A549 (cell line): ENCODE measurements at regions not wholly inside any gene's neighbourhood (a gene's known extent, or its start where the extent isn't known, plus 50 kb on each side); places are given as distances from the start of the nearest gene placed in this dataset.

Experiments
- EP300 ChIP-seq, 2 experiments: fragments of >200 bp; sonication (Bioruptor Twin); formaldehyde crosslinking; IDR thresholded peaks; 2 replicates in 1 of 2; 3 replicates in 1 of 2; pipeline ENCODE4 v1.6.1; 2016 to 2017
- ESRRA ChIP-seq: fragments of 150-350 bp; IDR thresholded peaks from 2 replicates; pipeline ENCODE4 v1.6.1; 2014; ENCODE audit warnings: mild to moderate bottlenecking, low read length, borderline replicate concordance
- FOXS1 ChIP-seq: fragments of 250-450 bp; sonication (Bioruptor Pico); IDR thresholded peaks from 2 replicates; pipeline ENCODE4 v1.5.0; 2020; ENCODE audit warnings: mild to moderate bottlenecking, moderate library complexity
- POLR2A ChIP-seq: IDR thresholded peaks from 2 replicates; pipeline ENCODE4 v1.6.1; 2012; ENCODE audit warnings: mild to moderate bottlenecking, low read length
- RCOR1 ChIP-seq: fragments of 150-350 bp; IDR thresholded peaks from 2 replicates; pipeline ENCODE4 v1.6.1; 2014; ENCODE audit warnings: antibody characterized with exemption, low read length, low read depth
- SMC3 ChIP-seq: fragments of >200 bp; sonication (Bioruptor Twin); formaldehyde crosslinking; IDR thresholded peaks from 3 replicates; pipeline ENCODE4 v1.6.1; 2018; ENCODE audit warnings: inconsistent platforms
- ZC3H11A ChIP-seq: fragments of 450-650 bp; IDR thresholded peaks from 2 replicates; pipeline ENCODE4 v1.6.1; 2014; ENCODE audit warnings: antibody characterized with exemption, mild to moderate bottlenecking
- ZFP36 ChIP-seq: fragments of 450-650 bp; IDR thresholded peaks from 2 replicates; pipeline ENCODE4 v1.6.1; 2014; ENCODE audit warnings: borderline replicate concordance; ENCODE audit not compliant: partially characterized antibody
- TF ChIP-seq, protein P1 (sequence below): IDR thresholded peaks from 2 replicates; pipeline ENCODE4 v1.6.1; 2012; ENCODE audit warnings: low read depth, borderline replicate concordance
- TF ChIP-seq, protein P2 (sequence below): fragments of >200 bp; sonication (Bioruptor Twin); formaldehyde crosslinking; IDR thresholded peaks from 3 replicates; pipeline ENCODE4 v1.5.1; 2016
- TF ChIP-seq, protein P3 (sequence below): fragments of >200 bp; sonication (Bioruptor Twin); formaldehyde crosslinking; IDR thresholded peaks from 2 replicates; pipeline ENCODE4 v1.6.1; 2016
- TF ChIP-seq, protein P4 (sequence below): fragments of 200-600 bp; sonication (generic); IDR thresholded peaks from 2 replicates; pipeline ENCODE4 v1.6.1; 2016; ENCODE audit warnings: antibody characterized with exemption, mild to moderate bottlenecking, moderate library complexity
- TF ChIP-seq, protein P5 (sequence below): IDR thresholded peaks from 2 replicates; pipeline ENCODE4 v1.6.1; 2012
- TF ChIP-seq, protein P6 (sequence below): fragments of 450-650 bp; IDR thresholded peaks from 2 replicates; pipeline ENCODE4 v1.6.1; 2014; ENCODE audit warnings: antibody characterized with exemption

DNA sequence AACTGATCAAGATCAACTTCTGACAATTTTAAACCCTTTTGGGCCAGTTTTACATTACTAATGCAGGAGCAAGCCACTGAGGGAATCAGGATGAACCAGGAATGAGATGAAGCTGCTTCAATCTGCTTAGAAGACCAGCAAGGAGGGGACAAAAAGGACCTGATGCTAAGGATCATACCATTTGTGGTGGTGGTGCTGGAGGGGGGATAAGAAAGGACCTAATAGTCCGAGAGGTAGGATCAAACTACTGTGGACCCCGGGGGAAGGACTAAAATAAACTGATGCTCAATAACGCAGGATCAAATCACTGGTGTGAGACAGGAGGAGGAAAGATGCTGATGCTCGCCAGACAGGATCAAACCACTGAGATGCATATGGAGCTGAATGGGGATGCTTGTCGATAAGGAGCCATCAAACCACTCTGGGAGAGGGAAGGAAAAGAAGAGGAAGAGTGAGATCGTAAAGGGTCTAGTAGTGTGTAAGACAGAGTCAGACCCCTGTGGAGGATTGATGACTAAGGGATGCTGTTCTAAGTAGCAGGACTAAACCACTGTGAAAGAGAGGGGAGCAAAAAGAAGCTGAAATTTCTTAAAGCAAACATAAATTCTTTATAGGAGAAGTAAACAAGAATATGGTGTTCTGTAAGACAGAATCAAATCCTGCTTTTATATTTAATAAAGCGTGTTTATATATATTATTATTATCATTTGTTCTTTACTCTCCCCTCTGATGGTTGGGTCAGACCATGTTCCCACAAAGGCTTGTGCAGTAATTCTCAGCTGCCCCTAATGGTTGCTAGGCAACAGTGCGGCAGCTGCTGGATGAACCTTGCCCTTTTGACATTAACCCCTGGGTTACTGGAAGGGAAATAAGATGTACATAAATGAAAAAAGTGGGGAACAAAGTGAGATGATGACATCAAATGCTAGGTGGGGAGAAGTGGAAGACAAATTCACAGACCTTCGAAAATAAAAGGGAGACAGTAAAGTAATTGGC, 432.5 kb upstream of the FGF16 start:
- TF ChIP-seq, protein P1, sequence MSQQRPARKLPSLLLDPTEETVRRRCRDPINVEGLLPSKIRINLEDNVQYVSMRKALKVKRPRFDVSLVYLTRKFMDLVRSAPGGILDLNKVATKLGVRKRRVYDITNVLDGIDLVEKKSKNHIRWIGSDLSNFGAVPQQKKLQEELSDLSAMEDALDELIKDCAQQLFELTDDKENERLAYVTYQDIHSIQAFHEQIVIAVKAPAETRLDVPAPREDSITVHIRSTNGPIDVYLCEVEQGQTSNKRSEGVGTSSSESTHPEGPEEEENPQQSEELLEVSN, result no peak
- TF ChIP-seq, protein P2, sequence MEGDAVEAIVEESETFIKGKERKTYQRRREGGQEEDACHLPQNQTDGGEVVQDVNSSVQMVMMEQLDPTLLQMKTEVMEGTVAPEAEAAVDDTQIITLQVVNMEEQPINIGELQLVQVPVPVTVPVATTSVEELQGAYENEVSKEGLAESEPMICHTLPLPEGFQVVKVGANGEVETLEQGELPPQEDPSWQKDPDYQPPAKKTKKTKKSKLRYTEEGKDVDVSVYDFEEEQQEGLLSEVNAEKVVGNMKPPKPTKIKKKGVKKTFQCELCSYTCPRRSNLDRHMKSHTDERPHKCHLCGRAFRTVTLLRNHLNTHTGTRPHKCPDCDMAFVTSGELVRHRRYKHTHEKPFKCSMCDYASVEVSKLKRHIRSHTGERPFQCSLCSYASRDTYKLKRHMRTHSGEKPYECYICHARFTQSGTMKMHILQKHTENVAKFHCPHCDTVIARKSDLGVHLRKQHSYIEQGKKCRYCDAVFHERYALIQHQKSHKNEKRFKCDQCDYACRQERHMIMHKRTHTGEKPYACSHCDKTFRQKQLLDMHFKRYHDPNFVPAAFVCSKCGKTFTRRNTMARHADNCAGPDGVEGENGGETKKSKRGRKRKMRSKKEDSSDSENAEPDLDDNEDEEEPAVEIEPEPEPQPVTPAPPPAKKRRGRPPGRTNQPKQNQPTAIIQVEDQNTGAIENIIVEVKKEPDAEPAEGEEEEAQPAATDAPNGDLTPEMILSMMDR, result no peak
- no peak for TF ChIP-seq EP300 (IDR thresholded peaks at IDR 0.05)
- no peak for TF ChIP-seq POLR2A
- TF ChIP-seq ZC3H11A, result no peak
- no peak for TF ChIP-seq SMC3
- TF ChIP-seq, protein P3, sequence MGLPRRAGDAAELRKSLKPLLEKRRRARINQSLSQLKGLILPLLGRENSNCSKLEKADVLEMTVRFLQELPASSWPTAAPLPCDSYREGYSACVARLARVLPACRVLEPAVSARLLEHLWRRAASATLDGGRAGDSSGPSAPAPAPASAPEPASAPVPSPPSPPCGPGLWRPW, result no peak
- TF ChIP-seq, protein P4, sequence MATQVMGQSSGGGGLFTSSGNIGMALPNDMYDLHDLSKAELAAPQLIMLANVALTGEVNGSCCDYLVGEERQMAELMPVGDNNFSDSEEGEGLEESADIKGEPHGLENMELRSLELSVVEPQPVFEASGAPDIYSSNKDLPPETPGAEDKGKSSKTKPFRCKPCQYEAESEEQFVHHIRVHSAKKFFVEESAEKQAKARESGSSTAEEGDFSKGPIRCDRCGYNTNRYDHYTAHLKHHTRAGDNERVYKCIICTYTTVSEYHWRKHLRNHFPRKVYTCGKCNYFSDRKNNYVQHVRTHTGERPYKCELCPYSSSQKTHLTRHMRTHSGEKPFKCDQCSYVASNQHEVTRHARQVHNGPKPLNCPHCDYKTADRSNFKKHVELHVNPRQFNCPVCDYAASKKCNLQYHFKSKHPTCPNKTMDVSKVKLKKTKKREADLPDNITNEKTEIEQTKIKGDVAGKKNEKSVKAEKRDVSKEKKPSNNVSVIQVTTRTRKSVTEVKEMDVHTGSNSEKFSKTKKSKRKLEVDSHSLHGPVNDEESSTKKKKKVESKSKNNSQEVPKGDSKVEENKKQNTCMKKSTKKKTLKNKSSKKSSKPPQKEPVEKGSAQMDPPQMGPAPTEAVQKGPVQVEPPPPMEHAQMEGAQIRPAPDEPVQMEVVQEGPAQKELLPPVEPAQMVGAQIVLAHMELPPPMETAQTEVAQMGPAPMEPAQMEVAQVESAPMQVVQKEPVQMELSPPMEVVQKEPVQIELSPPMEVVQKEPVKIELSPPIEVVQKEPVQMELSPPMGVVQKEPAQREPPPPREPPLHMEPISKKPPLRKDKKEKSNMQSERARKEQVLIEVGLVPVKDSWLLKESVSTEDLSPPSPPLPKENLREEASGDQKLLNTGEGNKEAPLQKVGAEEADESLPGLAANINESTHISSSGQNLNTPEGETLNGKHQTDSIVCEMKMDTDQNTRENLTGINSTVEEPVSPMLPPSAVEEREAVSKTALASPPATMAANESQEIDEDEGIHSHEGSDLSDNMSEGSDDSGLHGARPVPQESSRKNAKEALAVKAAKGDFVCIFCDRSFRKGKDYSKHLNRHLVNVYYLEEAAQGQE, result no peak
- TF ChIP-seq FOXS1 (CRISPR knock-in tag), result no peak
- no peak for TF ChIP-seq ZFP36
- no peak for TF ChIP-seq RCOR1
- TF ChIP-seq, protein P5, sequence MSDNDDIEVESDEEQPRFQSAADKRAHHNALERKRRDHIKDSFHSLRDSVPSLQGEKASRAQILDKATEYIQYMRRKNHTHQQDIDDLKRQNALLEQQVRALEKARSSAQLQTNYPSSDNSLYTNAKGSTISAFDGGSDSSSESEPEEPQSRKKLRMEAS, result no peak
- TF ChIP-seq ESRRA, result no peak
- TF ChIP-seq, protein P6, sequence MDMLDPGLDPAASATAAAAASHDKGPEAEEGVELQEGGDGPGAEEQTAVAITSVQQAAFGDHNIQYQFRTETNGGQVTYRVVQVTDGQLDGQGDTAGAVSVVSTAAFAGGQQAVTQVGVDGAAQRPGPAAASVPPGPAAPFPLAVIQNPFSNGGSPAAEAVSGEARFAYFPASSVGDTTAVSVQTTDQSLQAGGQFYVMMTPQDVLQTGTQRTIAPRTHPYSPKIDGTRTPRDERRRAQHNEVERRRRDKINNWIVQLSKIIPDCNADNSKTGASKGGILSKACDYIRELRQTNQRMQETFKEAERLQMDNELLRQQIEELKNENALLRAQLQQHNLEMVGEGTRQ, result no peak
